ENCODE measurements at regions not wholly inside any gene's neighbourhood (a gene's known extent, or its start where the extent isn't known, plus 50 kb on each side); places are given as distances from the start of the nearest gene placed in this dataset.

DNA sequence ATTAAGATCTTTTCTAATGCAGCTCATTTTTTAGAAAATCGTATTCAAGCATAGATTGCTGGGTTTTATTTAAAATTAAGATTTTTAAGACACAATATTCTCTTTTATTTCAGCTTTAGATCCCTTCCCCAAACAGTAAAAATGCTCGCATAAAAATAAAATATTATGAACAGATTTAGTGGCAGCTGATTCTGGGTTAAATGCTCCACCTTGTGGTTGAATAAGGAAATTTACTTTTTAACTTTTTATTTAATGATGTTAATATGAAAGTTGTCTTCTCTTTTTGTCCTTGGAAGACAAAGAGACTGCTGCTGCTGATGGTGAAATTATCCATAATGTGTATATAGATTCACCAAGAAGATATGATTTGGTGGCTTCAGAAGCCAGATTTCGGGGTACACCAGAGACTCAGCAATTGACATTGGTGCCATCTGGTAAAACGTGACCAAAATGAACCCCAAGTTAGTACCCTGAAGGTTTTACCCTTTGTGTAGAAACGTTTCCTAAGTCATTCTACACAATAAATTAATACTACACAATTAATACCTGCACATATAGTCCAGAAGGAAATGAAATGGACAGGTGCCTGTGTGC, 128.0 kb downstream of the ADAMTS1 start:
- DNase-seq (ENCODE audit: low read depth in 1 of 2, low spot score in 1 of 2) = peak; percentile 2 to 4
- CTCF ChIA-PET = interaction anchor here (0.5 to 1.3 kb wide), 7 partner anchors 9 to 909 kb away, joined by 3 to 8 read pairs (median 3); no protein-coding TSS in a partner anchor

DNA sequence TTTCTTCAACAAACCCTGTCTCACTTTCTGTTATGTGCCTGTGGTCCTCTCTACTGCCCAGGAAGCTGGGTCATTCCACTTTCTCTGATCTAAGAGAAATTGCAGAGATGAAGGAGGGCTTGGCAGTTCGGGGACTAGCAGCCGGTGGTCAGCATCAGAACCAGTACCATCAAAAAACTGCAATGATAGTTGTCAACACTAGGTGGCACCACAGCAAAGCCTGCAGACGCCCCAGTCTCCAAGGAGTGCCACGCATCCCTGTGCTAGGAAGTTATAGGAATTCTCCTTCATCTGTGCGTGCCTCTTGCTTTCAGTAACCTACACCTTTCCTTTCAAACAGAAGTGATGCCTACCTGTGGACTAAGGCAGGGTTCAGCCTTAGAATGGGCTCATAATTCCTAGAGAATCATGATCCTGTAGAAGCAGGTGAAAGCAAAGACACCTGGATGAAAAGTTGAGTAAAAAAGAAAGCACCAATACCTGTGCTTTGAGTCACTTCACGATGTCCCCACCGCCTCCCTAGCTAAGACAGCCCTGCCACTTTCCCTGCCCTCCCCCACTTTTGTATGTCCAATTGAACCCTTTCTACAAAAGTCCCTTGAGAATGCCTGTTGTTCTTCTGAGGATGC, 129.2 kb downstream of the ADAMTS1 start:
- FAIRE-seq (no peak), DNase-seq (ENCODE audit: low read depth in 1 of 2, low spot score in 1 of 2) (peak; percentile 10 to 23), ATAC-seq (peak; percentile 54 to 82; a peak in 4 of 6 replicates)
- Histone ChIP-seq H3K9me3 (no peaks in the 10 kb centered on the region), H3K4me3 (no peak overlapping the region), H3K4me1 (no peaks in the 10 kb centered on the region), H3K4me2 (no peak overlapping the region), H3K27ac (no peak overlapping the region)
- ChIA-PET POLR2A (no interaction called here), CTCF (interaction anchor here (0.8 to 1.3 kb wide), 2 partner anchors 8 to 1107 kb away, joined by 3 to 8 read pairs; no protein-coding TSS in a partner anchor)
- WGBS (ENCODE audit: missing lambda C conversion rate) = under 1% methylated on average over 7 of the region's 7 CpGs
- TF ChIP-seq RAD21 (conservative IDR thresholded peaks at IDR 0.05 in 1 of 2, IDR thresholded peaks at IDR 0.05 in 1 of 2) = peak in 1 of 2 experiments; percentile 12; a peak in 1 of 5 replicates
- TF ChIP-seq FOXS1 (CRISPR knock-in tag; IDR thresholded peaks at IDR 0.05) = no peak
- TF ChIP-seq CTCF (IDR thresholded peaks at IDR 0.05) = peak; percentile 34

More for the DNA sequence above, 128.0 kb downstream of the ADAMTS1 start:
- Histone ChIP-seq H3K4me3 (no peak overlapping the region), H3K4me1 (no peaks in the 10 kb centered on the region), H3K4me2 (no peak overlapping the region), H3K9me3 (no peaks in the 10 kb centered on the region), H3K27ac (no peak overlapping the region)
- FAIRE-seq (no peak), ATAC-seq (no peak)
- POLR2A ChIA-PET = no interaction called here
- 3% methylated on average over 5 of the region's 5 CpGs for WGBS (ENCODE audit: missing lambda C conversion rate)
- peak; percentile 39 for TF ChIP-seq CTCF (IDR thresholded peaks at IDR 0.05)
- TF ChIP-seq HEYL (CRISPR knock-in tag; IDR thresholded peaks at IDR 0.05) = no peak
- TF ChIP-seq SMC3 (IDR thresholded peaks at IDR 0.05) = peak; percentile 49
- TF ChIP-seq RAD21 (conservative IDR thresholded peaks at IDR 0.05 in 1 of 2, IDR thresholded peaks at IDR 0.05 in 1 of 2) = peak; percentile 31 to 60; a peak in 3 of 5 replicates

DNA sequence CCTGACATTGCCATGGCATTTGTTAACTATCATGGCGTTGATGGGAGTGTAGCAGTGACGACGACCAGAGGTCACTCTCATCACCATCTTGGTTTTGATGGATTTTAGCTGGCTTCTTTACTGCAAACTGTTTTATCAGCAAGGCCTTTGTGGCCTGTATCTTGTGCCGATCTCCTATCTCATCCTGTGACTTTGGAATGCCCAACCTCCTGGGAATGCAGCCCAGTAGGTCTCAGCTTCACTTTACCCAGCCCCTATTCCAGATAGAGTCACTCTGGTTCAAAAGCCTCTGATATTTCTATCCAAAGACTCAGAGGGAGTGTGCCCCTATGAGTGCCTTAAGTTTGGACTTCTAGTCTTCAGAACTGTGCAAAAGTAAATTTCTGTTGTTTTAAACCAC, 130.1 kb downstream of the ADAMTS1 start:
- H3K4me2 ChIP-seq = no peak overlapping the region
- H3K9me3 ChIP-seq = no peaks in the 10 kb centered on the region
- FAIRE-seq (no peak), ATAC-seq (no peak), DNase-seq (ENCODE audit: low read depth in 1 of 2, low spot score in 1 of 2) (no peak)
- H3K4me1 ChIP-seq = no peaks in the 10 kb centered on the region
- no peak overlapping the region for H3K4me3 ChIP-seq
- TF ChIP-seq POLR2A (IDR thresholded peaks at IDR 0.05; ENCODE audit: low read length) (no peak), FOXS1 (CRISPR knock-in tag; IDR thresholded peaks at IDR 0.05) (no peak), EHMT2 (IDR thresholded peaks at IDR 0.05; ENCODE audit: low read depth) (no peak), HEYL (CRISPR knock-in tag; IDR thresholded peaks at IDR 0.05) (no peak), KDM1A (IDR thresholded peaks at IDR 0.05; ENCODE audit: low read depth) (no peak), PHF8 (IDR thresholded peaks at IDR 0.05; ENCODE audit: borderline replicate concordance, low read depth) (no peak), RCOR1 (IDR thresholded peaks at IDR 0.05; ENCODE audit: low read depth, low read length) (no peak), ESRRA (IDR thresholded peaks at IDR 0.05; ENCODE audit: borderline replicate concordance, low read length) (no peak), BHLHE40 (IDR thresholded peaks at IDR 0.05; ENCODE audit: low read depth, low read length) (no peak), USF2 (IDR thresholded peaks at IDR 0.05) (no peak), SMC3 (IDR thresholded peaks at IDR 0.05) (no peak), PBX3 (IDR thresholded peaks at IDR 0.05) (no peak), RAD21 (conservative IDR thresholded peaks at IDR 0.05 in 1 of 2, IDR thresholded peaks at IDR 0.05 in 1 of 2) (no peak), ZSCAN20 (CRISPR knock-in tag; IDR thresholded peaks at IDR 0.05) (no peak)
- TF ChIP-seq, protein P1, sequence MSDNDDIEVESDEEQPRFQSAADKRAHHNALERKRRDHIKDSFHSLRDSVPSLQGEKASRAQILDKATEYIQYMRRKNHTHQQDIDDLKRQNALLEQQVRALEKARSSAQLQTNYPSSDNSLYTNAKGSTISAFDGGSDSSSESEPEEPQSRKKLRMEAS (IDR thresholded peaks at IDR 0.05) = no peak
- CTCF ChIA-PET = interaction anchor here (0.8 kb wide), 1 partner anchor 1106 kb away, joined by 3 read pairs; no protein-coding TSS in a partner anchor
- WGBS (ENCODE audit: missing lambda C conversion rate) = 44% methylated on average over 4 of the region's 4 CpGs
- POLR2A ChIA-PET = no interaction called here
- no peak overlapping the region for H3K27ac ChIP-seq

Data from A549 (cell line).